ENCODE measurements at regions not wholly inside any gene's neighbourhood (a gene's known extent, or its start where the extent isn't known, plus 50 kb on each side); places are given as distances from the start of the nearest gene placed in this dataset.

DNA sequence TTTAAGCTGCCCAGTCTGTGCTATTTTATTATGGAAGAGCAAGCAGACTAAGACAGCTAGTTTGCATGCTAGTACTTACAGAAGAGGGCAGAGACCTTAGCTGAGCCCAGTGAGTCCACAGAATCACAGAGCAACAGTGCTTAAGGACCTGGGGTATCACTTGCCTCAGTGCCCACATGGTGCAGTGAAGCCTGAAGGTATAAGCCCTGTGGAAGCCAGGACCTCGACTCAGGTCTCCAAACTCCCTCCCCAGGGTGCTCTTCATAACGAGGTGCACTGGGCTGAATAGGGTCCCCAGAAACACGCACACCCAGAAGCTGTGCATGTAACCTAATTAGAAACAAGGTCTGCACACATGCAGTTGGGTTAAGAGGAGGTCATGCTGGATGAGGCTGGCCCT lies 718.1 kb downstream of the GALR1 start:
- ATAC-seq = no peak
- TF ChIP-seq ZNF565 (CRISPR knock-in tag; conservative IDR thresholded peaks at IDR 0.05; ENCODE audit: low read depth) (no peak), ZNF8 (CRISPR knock-in tag; IDR thresholded peaks at IDR 0.05) (no peak), ARNTL (CRISPR knock-in tag; IDR thresholded peaks at IDR 0.05; ENCODE audit: borderline replicate concordance, low read depth) (no peak), ZFP30 (CRISPR knock-in tag; IDR thresholded peaks at IDR 0.05) (no peak), BACH2 (CRISPR knock-in tag; IDR thresholded peaks at IDR 0.05; ENCODE audit: borderline replicate concordance) (no peak), ZC3H10 (CRISPR knock-in tag; IDR thresholded peaks at IDR 0.05) (no peak), GLIS3 (CRISPR knock-in tag; IDR thresholded peaks at IDR 0.05) (no peak), SNAI2 (CRISPR knock-in tag; IDR thresholded peaks at IDR 0.05) (no peak), OSR1 (CRISPR knock-in tag; IDR thresholded peaks at IDR 0.05) (no peak)
- TF ChIP-seq, protein P1, sequence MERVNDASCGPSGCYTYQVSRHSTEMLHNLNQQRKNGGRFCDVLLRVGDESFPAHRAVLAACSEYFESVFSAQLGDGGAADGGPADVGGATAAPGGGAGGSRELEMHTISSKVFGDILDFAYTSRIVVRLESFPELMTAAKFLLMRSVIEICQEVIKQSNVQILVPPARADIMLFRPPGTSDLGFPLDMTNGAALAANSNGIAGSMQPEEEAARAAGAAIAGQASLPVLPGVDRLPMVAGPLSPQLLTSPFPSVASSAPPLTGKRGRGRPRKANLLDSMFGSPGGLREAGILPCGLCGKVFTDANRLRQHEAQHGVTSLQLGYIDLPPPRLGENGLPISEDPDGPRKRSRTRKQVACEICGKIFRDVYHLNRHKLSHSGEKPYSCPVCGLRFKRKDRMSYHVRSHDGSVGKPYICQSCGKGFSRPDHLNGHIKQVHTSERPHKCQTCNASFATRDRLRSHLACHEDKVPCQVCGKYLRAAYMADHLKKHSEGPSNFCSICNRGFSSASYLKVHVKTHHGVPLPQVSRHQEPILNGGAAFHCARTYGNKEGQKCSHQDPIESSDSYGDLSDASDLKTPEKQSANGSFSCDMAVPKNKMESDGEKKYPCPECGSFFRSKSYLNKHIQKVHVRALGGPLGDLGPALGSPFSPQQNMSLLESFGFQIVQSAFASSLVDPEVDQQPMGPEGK (CRISPR knock-in tag; IDR thresholded peaks at IDR 0.05; ENCODE audit: borderline replicate concordance) = no peak
- TF ChIP-seq, protein P2, sequence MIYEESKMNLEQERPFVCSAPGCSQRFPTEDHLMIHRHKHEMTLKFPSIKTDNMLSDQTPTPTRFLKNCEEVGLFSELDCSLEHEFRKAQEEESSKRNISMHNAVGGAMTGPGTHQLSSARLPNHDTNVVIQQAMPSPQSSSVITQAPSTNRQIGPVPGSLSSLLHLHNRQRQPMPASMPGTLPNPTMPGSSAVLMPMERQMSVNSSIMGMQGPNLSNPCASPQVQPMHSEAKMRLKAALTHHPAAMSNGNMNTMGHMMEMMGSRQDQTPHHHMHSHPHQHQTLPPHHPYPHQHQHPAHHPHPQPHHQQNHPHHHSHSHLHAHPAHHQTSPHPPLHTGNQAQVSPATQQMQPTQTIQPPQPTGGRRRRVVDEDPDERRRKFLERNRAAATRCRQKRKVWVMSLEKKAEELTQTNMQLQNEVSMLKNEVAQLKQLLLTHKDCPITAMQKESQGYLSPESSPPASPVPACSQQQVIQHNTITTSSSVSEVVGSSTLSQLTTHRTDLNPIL (CRISPR knock-in tag; IDR thresholded peaks at IDR 0.05; ENCODE audit: low read depth) = no peak
- TF ChIP-seq, protein P3, sequence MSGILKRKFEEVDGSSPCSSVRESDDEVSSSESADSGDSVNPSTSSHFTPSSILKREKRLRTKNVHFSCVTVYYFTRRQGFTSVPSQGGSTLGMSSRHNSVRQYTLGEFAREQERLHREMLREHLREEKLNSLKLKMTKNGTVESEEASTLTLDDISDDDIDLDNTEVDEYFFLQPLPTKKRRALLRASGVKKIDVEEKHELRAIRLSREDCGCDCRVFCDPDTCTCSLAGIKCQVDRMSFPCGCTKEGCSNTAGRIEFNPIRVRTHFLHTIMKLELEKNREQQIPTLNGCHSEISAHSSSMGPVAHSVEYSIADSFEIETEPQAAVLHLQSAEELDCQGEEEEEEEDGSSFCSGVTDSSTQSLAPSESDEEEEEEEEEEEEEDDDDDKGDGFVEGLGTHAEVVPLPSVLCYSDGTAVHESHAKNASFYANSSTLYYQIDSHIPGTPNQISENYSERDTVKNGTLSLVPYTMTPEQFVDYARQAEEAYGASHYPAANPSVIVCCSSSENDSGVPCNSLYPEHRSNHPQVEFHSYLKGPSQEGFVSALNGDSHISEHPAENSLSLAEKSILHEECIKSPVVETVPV (CRISPR knock-in tag; IDR thresholded peaks at IDR 0.05) = no peak

DNA sequence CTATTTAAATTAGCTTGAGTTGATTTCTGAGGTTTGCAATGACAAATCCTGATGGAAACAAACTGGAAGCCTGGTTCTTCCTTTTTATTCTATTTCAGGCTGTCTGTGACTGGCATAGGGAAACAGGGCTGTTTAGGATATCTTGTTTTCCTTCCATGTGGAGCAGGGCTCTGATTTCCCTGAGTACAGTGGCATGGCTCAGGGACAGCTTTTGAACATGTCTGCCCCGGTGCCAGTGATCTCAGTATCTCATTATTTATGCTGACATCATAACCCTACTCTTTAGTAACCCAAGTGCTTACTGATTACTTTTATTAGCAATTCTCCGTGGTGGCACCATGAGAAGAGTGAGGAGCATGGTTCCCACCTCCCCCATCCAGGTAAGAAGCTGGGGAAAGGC lies 720.3 kb downstream of the GALR1 start:
- ATAC-seq = no peak
- TF ChIP-seq ZNF8 (CRISPR knock-in tag; IDR thresholded peaks at IDR 0.05) (no peak), ISL1 (CRISPR knock-in tag; IDR thresholded peaks at IDR 0.05) (no peak), ZNF565 (CRISPR knock-in tag; conservative IDR thresholded peaks at IDR 0.05; ENCODE audit: low read depth) (no peak), ZNF70 (CRISPR knock-in tag; IDR thresholded peaks at IDR 0.05) (no peak), SNAI2 (CRISPR knock-in tag; IDR thresholded peaks at IDR 0.05) (no peak), ESRRG (CRISPR knock-in tag; IDR thresholded peaks at IDR 0.05) (no peak), ZFP3 (CRISPR knock-in tag; IDR thresholded peaks at IDR 0.05) (no peak), TOX (CRISPR knock-in tag; IDR thresholded peaks at IDR 0.05; ENCODE audit: borderline replicate concordance) (no peak), ZFP30 (CRISPR knock-in tag; IDR thresholded peaks at IDR 0.05) (no peak)
- TF ChIP-seq, protein P1 (CRISPR knock-in tag; IDR thresholded peaks at IDR 0.05; ENCODE audit: borderline replicate concordance) = no peak
- TF ChIP-seq, protein P4, sequence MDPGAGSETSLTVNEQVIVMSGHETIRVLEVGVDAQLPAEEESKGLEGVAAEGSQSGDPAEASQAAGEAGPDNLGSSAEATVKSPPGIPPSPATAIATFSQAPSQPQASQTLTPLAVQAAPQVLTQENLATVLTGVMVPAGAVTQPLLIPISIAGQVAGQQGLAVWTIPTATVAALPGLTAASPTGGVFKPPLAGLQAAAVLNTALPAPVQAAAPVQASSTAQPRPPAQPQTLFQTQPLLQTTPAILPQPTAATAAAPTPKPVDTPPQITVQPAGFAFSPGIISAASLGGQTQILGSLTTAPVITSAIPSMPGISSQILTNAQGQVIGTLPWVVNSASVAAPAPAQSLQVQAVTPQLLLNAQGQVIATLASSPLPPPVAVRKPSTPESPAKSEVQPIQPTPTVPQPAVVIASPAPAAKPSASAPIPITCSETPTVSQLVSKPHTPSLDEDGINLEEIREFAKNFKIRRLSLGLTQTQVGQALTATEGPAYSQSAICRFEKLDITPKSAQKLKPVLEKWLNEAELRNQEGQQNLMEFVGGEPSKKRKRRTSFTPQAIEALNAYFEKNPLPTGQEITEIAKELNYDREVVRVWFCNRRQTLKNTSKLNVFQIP (CRISPR knock-in tag; IDR thresholded peaks at IDR 0.05; ENCODE audit: borderline replicate concordance, low read depth) = no peak
- TF ChIP-seq, protein P5, sequence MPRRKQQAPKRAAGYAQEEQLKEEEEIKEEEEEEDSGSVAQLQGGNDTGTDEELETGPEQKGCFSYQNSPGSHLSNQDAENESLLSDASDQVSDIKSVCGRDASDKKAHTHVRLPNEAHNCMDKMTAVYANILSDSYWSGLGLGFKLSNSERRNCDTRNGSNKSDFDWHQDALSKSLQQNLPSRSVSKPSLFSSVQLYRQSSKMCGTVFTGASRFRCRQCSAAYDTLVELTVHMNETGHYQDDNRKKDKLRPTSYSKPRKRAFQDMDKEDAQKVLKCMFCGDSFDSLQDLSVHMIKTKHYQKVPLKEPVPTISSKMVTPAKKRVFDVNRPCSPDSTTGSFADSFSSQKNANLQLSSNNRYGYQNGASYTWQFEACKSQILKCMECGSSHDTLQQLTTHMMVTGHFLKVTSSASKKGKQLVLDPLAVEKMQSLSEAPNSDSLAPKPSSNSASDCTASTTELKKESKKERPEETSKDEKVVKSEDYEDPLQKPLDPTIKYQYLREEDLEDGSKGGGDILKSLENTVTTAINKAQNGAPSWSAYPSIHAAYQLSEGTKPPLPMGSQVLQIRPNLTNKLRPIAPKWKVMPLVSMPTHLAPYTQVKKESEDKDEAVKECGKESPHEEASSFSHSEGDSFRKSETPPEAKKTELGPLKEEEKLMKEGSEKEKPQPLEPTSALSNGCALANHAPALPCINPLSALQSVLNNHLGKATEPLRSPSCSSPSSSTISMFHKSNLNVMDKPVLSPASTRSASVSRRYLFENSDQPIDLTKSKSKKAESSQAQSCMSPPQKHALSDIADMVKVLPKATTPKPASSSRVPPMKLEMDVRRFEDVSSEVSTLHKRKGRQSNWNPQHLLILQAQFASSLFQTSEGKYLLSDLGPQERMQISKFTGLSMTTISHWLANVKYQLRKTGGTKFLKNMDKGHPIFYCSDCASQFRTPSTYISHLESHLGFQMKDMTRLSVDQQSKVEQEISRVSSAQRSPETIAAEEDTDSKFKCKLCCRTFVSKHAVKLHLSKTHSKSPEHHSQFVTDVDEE (CRISPR knock-in tag; IDR thresholded peaks at IDR 0.05) = no peak

- TF ChIP-seq ZNF8 (CRISPR knock-in tag; IDR thresholded peaks at IDR 0.05) (no peak), ESRRG (CRISPR knock-in tag; IDR thresholded peaks at IDR 0.05) (no peak)
- TF ChIP-seq, protein P4 (CRISPR knock-in tag; IDR thresholded peaks at IDR 0.05; ENCODE audit: borderline replicate concordance, low read depth) = no peak
- ATAC-seq = no peak
These were observed 721.2 kb downstream of the GALR1 start for GRCh38 chr18:77970814-77971213.
